ENCODE measurements at regions not wholly inside any gene's neighbourhood (a gene's known extent, or its start where the extent isn't known, plus 50 kb on each side); places are given as distances from the start of the nearest gene placed in this dataset.

DNA sequence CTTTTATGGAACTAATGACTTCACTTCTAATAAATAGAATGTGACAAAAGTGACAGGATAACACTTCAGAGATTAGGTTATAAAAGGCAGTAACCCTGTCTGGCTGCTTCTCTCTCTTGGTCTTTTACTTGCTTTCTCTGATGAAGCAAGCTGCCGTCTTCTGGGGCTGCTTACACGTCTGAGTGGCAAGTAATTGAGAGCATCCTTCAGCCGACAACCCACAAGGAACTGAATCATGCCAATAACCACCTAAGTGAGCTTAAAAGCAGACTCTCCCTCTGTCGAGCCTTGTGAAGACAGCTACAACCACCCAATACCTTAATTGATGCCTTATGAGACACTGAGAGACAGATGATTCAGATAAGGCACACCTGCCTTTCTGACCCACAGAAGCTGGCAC, 1091.2 kb downstream of the SLITRK1 start:
- TF ChIP-seq BHLHE40 (IDR thresholded peaks at IDR 0.05; ENCODE audit: borderline replicate concordance) (no peak), ZNF384 (IDR thresholded peaks at IDR 0.05) (no peak), SP1 (IDR thresholded peaks at IDR 0.05) (no peak), FOXK2 (IDR thresholded peaks at IDR 0.05) (no peak), FOXA1 (IDR thresholded peaks at IDR 0.05) (no peak), TARDBP (IDR thresholded peaks at IDR 0.05) (no peak)
